ENCODE measurements at regions not wholly inside any gene's neighbourhood (a gene's known extent, or its start where the extent isn't known, plus 50 kb on each side); places are given as distances from the start of the nearest gene placed in this dataset.
"Not testable (repeated sequence)": the region's sequence is repeated elsewhere in the genome, so short reads cannot be mapped to it uniquely, and the experiment has no call there.

GRCh38 chr13:54415753-54416366 is 1387.2 kb downstream of the OLFM4 start:
- ChIA-PET CTCF (no interaction called here), POLR2A (no interaction called here)
- no peaks in the 10 kb centered on the region for H3K36me3 Mint-ChIP-seq (ENCODE audit: low read depth)
- H3K4me3 Mint-ChIP-seq, result no peak overlapping the region
- DNase-seq (no peak), ATAC-seq (no peak)
- peaks cover 9% of the 10 kb centered on the region for H3K9me3 Mint-ChIP-seq
- H3K4me1 Mint-ChIP-seq (ENCODE audit: low read depth), result no peaks in the 10 kb centered on the region
- TF ChIP-seq, protein P1, sequence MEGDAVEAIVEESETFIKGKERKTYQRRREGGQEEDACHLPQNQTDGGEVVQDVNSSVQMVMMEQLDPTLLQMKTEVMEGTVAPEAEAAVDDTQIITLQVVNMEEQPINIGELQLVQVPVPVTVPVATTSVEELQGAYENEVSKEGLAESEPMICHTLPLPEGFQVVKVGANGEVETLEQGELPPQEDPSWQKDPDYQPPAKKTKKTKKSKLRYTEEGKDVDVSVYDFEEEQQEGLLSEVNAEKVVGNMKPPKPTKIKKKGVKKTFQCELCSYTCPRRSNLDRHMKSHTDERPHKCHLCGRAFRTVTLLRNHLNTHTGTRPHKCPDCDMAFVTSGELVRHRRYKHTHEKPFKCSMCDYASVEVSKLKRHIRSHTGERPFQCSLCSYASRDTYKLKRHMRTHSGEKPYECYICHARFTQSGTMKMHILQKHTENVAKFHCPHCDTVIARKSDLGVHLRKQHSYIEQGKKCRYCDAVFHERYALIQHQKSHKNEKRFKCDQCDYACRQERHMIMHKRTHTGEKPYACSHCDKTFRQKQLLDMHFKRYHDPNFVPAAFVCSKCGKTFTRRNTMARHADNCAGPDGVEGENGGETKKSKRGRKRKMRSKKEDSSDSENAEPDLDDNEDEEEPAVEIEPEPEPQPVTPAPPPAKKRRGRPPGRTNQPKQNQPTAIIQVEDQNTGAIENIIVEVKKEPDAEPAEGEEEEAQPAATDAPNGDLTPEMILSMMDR (IDR thresholded peaks at IDR 0.05), result no peak
- no peaks in the 10 kb centered on the region for H3K27me3 Mint-ChIP-seq
- intact Hi-C loops (cut with micrococcal nuclease), result no loop called here
- no peak overlapping the region for H3K27ac Mint-ChIP-seq

GRCh38 chr13:54422946-54423345 is 1394.3 kb downstream of the OLFM4 start:
- CTCF ChIA-PET, POLR2A ChIA-PET, H3K27me3 Mint-ChIP-seq: not testable (repeated sequence)

GRCh38 chr13:54424344-54424743 is 1395.7 kb downstream of the OLFM4 start:
- Mint-ChIP-seq H3K27me3 (no peaks in the 10 kb centered on the region), H3K4me1 (ENCODE audit: low read depth) (no peaks in the 10 kb centered on the region), H3K4me3 (no peak overlapping the region), H3K36me3 (ENCODE audit: low read depth) (no peaks in the 10 kb centered on the region), H3K9me3 (peaks cover 3% of the 10 kb centered on the region), H3K27ac (no peak overlapping the region)
- intact Hi-C loops (cut with micrococcal nuclease), result no loop called here
- POLR2A ChIA-PET, result no interaction called here
- CTCF ChIA-PET, result no interaction called here
- no peak for ATAC-seq
- DNase-seq, result no peak
- TF ChIP-seq, protein P1 (IDR thresholded peaks at IDR 0.05), result no peak

More at GRCh38 chr13:54422946-54423345, 1394.3 kb downstream of the OLFM4 start:
- H3K27ac Mint-ChIP-seq; H3K9me3 Mint-ChIP-seq; H3K4me3 Mint-ChIP-seq; H3K36me3 Mint-ChIP-seq (ENCODE audit: low read depth); ATAC-seq; DNase-seq; intact Hi-C loops (cut with micrococcal nuclease); H3K4me1 Mint-ChIP-seq (ENCODE audit: low read depth): not testable (repeated sequence)

DNA sequence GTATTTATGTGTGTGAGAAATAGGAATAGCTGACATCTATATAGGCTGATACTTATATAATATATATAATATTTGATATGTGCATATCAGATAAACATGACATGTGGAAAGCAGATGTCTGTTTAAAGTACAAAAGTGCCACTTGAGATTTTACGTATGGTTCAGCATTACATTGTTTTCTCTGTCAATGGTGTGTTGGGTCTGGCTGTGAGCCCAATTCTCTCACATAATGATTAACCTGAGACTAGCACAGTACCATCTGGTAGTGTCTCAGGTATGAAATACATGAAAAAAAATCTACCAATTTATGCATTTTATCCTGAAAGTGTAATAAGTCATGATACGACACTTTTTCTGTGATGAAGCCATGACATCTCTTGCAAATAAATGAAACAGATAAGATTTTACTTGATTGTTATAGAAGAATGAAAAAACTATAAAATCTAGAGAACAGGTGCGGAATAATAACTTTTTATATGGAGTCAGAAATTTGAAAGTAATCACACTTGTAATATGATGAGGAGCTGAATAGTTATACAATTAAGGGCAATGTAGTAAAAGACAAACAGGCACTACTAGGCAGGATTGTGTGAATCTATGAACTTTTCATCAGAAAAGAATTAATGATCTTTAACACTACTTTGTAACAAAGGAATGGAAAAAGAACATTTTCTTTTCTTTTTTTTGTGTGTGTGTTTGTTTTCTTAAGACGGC is 1405.0 kb downstream of the OLFM4 start:
- H3K36me3 Mint-ChIP-seq (ENCODE audit: low read depth), result no peaks in the 10 kb centered on the region
- ChIA-PET POLR2A (no interaction called here), CTCF (no interaction called here)
- TF ChIP-seq, protein P1 (IDR thresholded peaks at IDR 0.05), result no peak
- ATAC-seq (no peak), DNase-seq (no peak)
- H3K27me3 Mint-ChIP-seq, result no peaks in the 10 kb centered on the region
- H3K27ac Mint-ChIP-seq, result no peak overlapping the region
- intact Hi-C loops (cut with micrococcal nuclease), result no loop called here
- no peak overlapping the region for H3K4me3 Mint-ChIP-seq
- H3K9me3 Mint-ChIP-seq, result peaks cover 7% of the 10 kb centered on the region
- no peaks in the 10 kb centered on the region for H3K4me1 Mint-ChIP-seq (ENCODE audit: low read depth)

DNA sequence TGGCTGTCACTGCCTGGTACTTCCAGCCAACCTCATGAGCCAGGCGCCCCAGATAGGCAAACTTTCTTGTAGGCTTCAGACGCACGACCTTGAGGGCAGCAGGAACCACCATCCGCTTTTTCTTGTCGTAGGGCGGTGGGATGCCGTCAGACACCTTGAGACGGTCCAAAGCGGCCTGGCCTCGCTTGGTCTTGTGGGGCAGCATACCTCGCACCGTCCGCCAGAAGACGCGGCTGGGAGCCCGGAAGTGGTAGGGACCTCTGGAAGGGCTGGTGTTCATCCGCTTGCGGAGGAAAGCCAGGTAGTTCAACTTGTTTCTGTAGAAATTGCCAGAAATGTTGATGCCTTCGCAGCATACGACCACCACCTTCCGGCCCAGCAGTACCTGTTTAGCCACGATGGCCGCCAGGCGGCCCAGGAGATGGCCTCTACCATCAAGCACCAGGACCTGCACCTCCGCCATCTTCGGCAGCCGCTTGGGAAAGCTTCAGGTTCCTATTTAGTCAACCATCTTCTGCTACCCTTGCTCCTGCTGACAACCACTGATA is 1412.3 kb downstream of the OLFM4 start:
- H3K4me3 Mint-ChIP-seq; H3K36me3 Mint-ChIP-seq (ENCODE audit: low read depth); CTCF ChIA-PET; ATAC-seq; H3K27ac Mint-ChIP-seq; H3K27me3 Mint-ChIP-seq; DNase-seq; POLR2A ChIA-PET; intact Hi-C loops (cut with micrococcal nuclease); H3K4me1 Mint-ChIP-seq (ENCODE audit: low read depth): not testable (repeated sequence)
- peaks cover 18% of the 10 kb centered on the region for H3K9me3 Mint-ChIP-seq

GRCh38 chr13:54445453-54445852 is 1416.8 kb downstream of the OLFM4 start:
- H3K27ac Mint-ChIP-seq, result no peak overlapping the region
- TF ChIP-seq, protein P1 (IDR thresholded peaks at IDR 0.05), result no peak
- no peaks in the 10 kb centered on the region for H3K36me3 Mint-ChIP-seq (ENCODE audit: low read depth)
- no peak overlapping the region for H3K4me3 Mint-ChIP-seq
- H3K4me1 Mint-ChIP-seq (ENCODE audit: low read depth), result no peaks in the 10 kb centered on the region
- peaks cover 13% of the 10 kb centered on the region for H3K9me3 Mint-ChIP-seq
- ATAC-seq, result no peak
- H3K27me3 Mint-ChIP-seq, result no peaks in the 10 kb centered on the region
- CTCF ChIA-PET, result no interaction called here
- POLR2A ChIA-PET, result no interaction called here
- intact Hi-C loops (cut with micrococcal nuclease), result no loop called here
- DNase-seq, result no peak
